Spleen (tissue), 7 donors: ENCODE measurements at regions not wholly inside any gene's neighbourhood (a gene's known extent, or its start where the extent isn't known, plus 50 kb on each side); places are given as distances from the start of the nearest gene placed in this dataset.

Source experiments
- CTCF ChIP-seq, 11 experiments: fragments of 200-600 bp in 7 of 11; fragments of 450-650 bp in 4 of 11; sonication (generic) in 4 of 11; IDR thresholded peaks in 8 of 11; conservative IDR thresholded peaks in 3 of 11; 1 replicate in 7 of 11; 2 replicates in 4 of 11; pipeline versions ENCODE4 v1.4.0 to v1.8.0; 2016 to 2021; ENCODE audit warnings: antibody characterized with exemption in 11 of 11, inconsistent platforms in 4 of 11, mild to moderate bottlenecking in 1 of 11
- POLR2A ChIP-seq, 3 donors: fragments of 450-650 bp; IDR thresholded peaks; one replicate each; pipeline ENCODE4 v1.5.1; 2017; ENCODE audit warnings: antibody characterized with exemption in 3 of 3, mild to moderate bottlenecking in 1 of 3
- POLR2AphosphoS5 ChIP-seq, 3 donors: sonication (generic); formaldehyde crosslinking; IDR thresholded peaks; one replicate each; pipeline ENCODE4 v1.5.1; 2017; ENCODE audit warnings: antibody characterized with exemption in 3 of 3
- donor health status: DM: no; HTN: no; CAD: no; lungs with moderate emphysema.
- donor health status: DM: no; HTN: no; CAD: no.
- donor health status: DM: no; HTN: no; CAD: no.

DNA sequence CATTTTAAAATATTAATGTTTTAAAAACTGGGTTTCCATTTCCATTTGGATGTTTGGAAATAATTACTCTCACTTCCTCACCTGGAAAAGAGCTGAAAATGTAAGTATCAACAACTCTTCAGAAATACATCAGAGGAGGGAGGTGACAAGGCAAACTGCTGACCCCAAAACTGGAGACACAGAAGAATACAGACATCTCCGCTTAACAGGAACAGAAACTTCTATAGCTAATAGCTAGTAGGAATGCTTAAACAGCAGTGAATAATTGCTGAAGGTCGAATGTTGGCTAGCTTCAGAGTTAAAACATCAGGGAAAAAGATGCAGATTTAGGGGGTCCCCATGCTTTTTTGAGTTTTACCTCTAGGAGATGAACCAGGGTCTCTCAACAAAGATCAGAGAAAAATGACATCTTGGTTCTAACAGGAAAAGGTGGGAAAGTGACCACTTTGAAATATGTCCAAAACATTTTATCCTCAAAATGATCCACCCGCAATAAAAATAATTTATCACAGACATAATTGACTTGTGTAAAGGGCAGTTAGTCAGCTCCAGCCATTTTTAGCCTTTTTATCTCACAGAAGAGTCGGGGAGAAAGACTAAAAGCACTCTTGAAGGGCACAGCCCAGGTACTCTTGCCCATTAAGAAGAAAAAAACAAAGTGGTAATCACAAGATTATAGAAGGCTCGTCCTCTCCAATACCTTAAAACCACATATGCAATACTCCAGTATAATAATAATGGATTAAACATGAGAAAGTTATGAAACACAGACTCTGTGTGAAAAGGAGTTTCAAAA lies 1474.9 kb downstream of the EFNA5 start:
- TF ChIP-seq CTCF (IDR thresholded peaks at IDR 0.05 in 8 of 11, conservative IDR thresholded peaks at IDR 0.05 in 3 of 11), result no peak
- TF ChIP-seq POLR2A (IDR thresholded peaks at IDR 0.05), result no peak
- no peak for TF ChIP-seq POLR2AphosphoS5 (IDR thresholded peaks at IDR 0.05)
